ENCODE measurements at regions not wholly inside any gene's neighbourhood (a gene's known extent, or its start where the extent isn't known, plus 50 kb on each side); places are given as distances from the start of the nearest gene placed in this dataset.

GRCh38 chr4:171612907-171613306, 200.3 kb upstream of the GALNTL6 start:
- no peak overlapping the region for H3K4me2 ChIP-seq (ENCODE audit: low read depth, low read length)
- no peak overlapping the region for H3K4me3 ChIP-seq (ENCODE audit: low read length)
- H4K20me1 ChIP-seq (ENCODE audit: insufficient read depth, low read length): no peaks in the 10 kb centered on the region
- H3K9me3 ChIP-seq (replicated peaks; ENCODE audit: insufficient read depth, low read length): no peaks in the 10 kb centered on the region
- H3K27ac ChIP-seq (ENCODE audit: low read length): no peak overlapping the region
- DNase-seq: no peak
- H3K27me3 ChIP-seq (replicated peaks; ENCODE audit: insufficient read depth, low read length): no peaks in the 10 kb centered on the region
- H3K36me3 ChIP-seq (replicated peaks; ENCODE audit: insufficient read depth, low read length): no peaks in the 10 kb centered on the region
- H3K9ac ChIP-seq (ENCODE audit: low read length): no peak overlapping the region
- TF ChIP-seq CTCF (IDR thresholded peaks at IDR 0.05; ENCODE audit: low read length): no peak
- TF ChIP-seq EZH2phosphoT487 (IDR thresholded peaks at IDR 0.05; ENCODE audit: low read length): no peak
- no peak for TF ChIP-seq EZH2 (optimal IDR thresholded peaks at IDR 0.05; ENCODE audit: low read depth, low read length)
- H2AFZ ChIP-seq (ENCODE audit: low read length): no peak overlapping the region
- H3K79me2 ChIP-seq (ENCODE audit: low read length): no peaks in the 10 kb centered on the region
- H3K4me1 ChIP-seq (ENCODE audit: low read length): no peaks in the 10 kb centered on the region
- H3F3A ChIP-seq (ENCODE audit: insufficient read depth, low read length): no peaks in the 10 kb centered on the region
- no peaks in the 10 kb centered on the region for H3K9me2 ChIP-seq (replicated peaks; ENCODE audit: insufficient read depth, low read length)

- no peak overlapping the region for H3K27ac ChIP-seq (ENCODE audit: low read length)
- no peak overlapping the region for H3K4me3 ChIP-seq (ENCODE audit: low read length)
- no peaks in the 10 kb centered on the region for H3F3A ChIP-seq (ENCODE audit: insufficient read depth, low read length)
- no peak for DNase-seq
- H3K36me3 ChIP-seq (replicated peaks; ENCODE audit: insufficient read depth, low read length): no peaks in the 10 kb centered on the region
- no peaks in the 10 kb centered on the region for H3K4me1 ChIP-seq (ENCODE audit: low read length)
- no peaks in the 10 kb centered on the region for H3K79me2 ChIP-seq (ENCODE audit: low read length)
- H4K20me1 ChIP-seq (ENCODE audit: insufficient read depth, low read length): no peaks in the 10 kb centered on the region
- no peaks in the 10 kb centered on the region for H3K9me3 ChIP-seq (replicated peaks; ENCODE audit: insufficient read depth, low read length)
- H2AFZ ChIP-seq (ENCODE audit: low read length): no peak overlapping the region
- H3K9me2 ChIP-seq (replicated peaks; ENCODE audit: insufficient read depth, low read length): no peaks in the 10 kb centered on the region
- no peaks in the 10 kb centered on the region for H3K27me3 ChIP-seq (replicated peaks; ENCODE audit: insufficient read depth, low read length)
- no peak overlapping the region for H3K9ac ChIP-seq (ENCODE audit: low read length)
- TF ChIP-seq CTCF (IDR thresholded peaks at IDR 0.05; ENCODE audit: low read length): no peak
- TF ChIP-seq EZH2phosphoT487 (IDR thresholded peaks at IDR 0.05; ENCODE audit: low read length): no peak
- no peak for TF ChIP-seq EZH2 (optimal IDR thresholded peaks at IDR 0.05; ENCODE audit: low read depth, low read length)
- no peak overlapping the region for H3K4me2 ChIP-seq (ENCODE audit: low read depth, low read length)
Measured at GRCh38 chr4:171602638-171603355, 210.4 kb upstream of the GALNTL6 start.

- no peaks in the 10 kb centered on the region for H3K9me3 ChIP-seq (replicated peaks; ENCODE audit: insufficient read depth, low read length)
- no peaks in the 10 kb centered on the region for H3K4me1 ChIP-seq (ENCODE audit: low read length)
- H3K9ac ChIP-seq (ENCODE audit: low read length): no peak overlapping the region
- H3K36me3 ChIP-seq (replicated peaks; ENCODE audit: insufficient read depth, low read length): no peaks in the 10 kb centered on the region
- H4K20me1 ChIP-seq (ENCODE audit: insufficient read depth, low read length): no peaks in the 10 kb centered on the region
- no peak overlapping the region for H3K4me2 ChIP-seq (ENCODE audit: low read depth, low read length)
- H3K27me3 ChIP-seq (replicated peaks; ENCODE audit: insufficient read depth, low read length): no peaks in the 10 kb centered on the region
- H3K4me3 ChIP-seq (ENCODE audit: low read length): no peak overlapping the region
- no peak for DNase-seq
- no peaks in the 10 kb centered on the region for H3K79me2 ChIP-seq (ENCODE audit: low read length)
- H3K9me2 ChIP-seq (replicated peaks; ENCODE audit: insufficient read depth, low read length): no peaks in the 10 kb centered on the region
- no peak for TF ChIP-seq CTCF (IDR thresholded peaks at IDR 0.05; ENCODE audit: low read length)
- no peak for TF ChIP-seq EZH2phosphoT487 (IDR thresholded peaks at IDR 0.05; ENCODE audit: low read length)
- no peak for TF ChIP-seq EZH2 (optimal IDR thresholded peaks at IDR 0.05; ENCODE audit: low read depth, low read length)
- no peaks in the 10 kb centered on the region for H3F3A ChIP-seq (ENCODE audit: insufficient read depth, low read length)
- H3K27ac ChIP-seq (ENCODE audit: low read length): no peak overlapping the region
- H2AFZ ChIP-seq (ENCODE audit: low read length): no peak overlapping the region
Measured at GRCh38 chr4:171601091-171601490, 212.1 kb upstream of the GALNTL6 start.
